GM18868 (cell line): ENCODE measurements at regions not wholly inside any gene's neighbourhood (a gene's known extent, or its start where the extent isn't known, plus 50 kb on each side); places are given as distances from the start of the nearest gene placed in this dataset.

ENCODE experiments used
- ATAC-seq: cut with Tn5 transposase; IDR thresholded peaks from one replicate; pipeline ENCODE4 v1.9.1; 2021; ENCODE audit warnings: mild to moderate bottlenecking, moderate library complexity; ENCODE audit not compliant: unreplicated experiment

DNA sequence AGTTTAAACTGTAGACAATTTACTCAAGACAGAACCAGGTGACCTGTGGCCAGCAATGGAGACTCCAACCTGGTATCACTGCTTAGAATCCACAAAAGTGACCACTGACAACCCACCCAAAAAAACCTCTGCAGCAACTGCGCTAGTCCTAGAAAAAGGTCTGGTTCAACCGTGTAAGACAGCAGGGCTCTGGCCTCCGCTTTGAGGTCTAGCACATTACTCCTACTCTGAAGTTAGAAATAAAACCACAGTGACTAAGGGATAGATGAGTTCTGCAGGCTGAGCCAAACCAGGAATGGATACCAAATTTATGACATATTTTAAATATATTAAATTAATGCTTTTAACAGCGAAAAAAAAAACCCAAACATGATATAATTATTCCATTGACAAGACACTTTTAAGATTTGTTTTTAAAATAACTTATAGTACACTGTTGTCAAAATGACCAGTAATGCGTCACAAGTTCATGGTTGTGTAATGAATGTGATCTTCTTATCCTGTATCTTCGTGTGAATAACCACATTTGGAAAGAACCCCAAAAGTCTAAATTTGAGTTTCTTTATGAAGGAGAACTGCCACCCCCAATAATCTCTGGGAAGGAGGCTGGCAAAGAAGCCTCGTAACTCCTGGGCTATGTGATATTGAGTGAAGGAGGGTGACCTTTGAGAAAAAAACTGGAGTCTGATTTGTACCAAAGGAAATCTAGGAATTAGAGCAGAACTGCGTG lies 101.9 kb upstream of the SLC44A1 start:
- no peak for ATAC-seq

DNA sequence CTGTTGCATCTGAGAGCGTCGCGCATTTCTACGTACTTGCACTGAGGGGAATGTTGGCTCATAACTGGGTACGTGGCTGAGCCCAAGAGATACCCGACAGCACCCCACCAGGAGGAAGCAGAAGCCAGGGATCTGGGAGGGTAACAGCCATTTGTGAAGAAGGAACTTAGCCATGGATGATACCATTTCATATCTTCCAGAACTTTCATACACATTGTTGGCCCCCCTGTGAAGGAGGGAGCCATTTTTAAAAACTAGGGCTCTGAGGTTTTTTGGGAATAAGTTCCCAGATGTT lies 101.4 kb upstream of the SLC44A1 start:
- ATAC-seq, result no peak

DNA sequence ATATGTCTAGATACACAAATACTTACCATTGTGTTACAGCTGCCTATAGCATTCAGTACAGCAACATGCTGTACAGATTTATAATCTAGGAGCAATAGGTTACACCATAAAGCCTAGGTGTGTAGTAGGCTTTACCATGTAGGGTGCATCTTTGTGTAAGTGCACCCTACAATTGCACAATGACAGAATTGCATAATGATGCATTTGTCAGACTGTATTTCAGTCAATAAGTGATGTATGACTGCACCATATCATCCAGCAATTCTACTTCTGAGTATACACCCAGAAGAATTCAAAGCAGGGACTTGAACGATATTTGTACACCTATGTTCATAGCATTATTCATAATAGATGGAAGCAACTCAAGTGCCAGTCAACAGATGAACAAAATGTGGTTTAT lies 100.4 kb upstream of the SLC44A1 start:
- ATAC-seq, result no peak

DNA sequence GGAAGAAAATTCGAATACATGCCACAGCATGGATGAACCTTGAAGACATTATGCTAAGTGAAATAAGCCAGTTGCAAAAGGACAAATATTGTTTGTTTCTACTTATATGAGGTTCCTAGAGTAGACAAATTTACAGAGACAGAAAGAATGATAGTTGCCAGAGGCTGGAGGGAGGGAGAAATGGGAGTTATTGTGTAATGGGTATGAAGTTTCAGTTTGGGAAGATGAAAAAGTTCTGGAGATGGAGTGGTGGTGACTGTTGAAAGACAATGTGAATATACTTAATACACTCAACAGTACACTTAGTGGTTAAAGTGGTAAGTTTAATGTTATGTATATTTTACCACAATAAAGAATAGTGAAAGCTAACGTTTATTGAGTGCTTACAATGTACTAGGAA lies 99.6 kb upstream of the SLC44A1 start:
- ATAC-seq, result no peak

DNA sequence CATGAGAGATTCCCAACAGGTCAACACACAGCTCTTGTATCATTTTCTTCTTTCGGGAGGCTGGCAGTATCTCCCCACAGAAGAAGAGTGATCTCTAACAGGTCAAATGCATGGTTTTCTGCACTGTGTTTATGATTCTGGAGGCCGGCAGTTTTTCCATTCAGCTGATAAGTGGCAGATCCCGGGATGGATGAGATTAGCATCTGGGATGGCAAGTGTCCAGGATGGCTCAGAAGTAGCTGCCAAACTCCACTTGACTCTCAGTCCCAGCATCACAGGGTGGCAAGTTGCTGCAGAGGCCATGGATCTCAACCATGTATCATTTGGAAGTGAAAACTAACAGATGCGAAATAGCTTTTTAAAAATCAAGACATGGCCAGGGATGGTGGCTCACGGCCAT lies 97.8 kb upstream of the SLC44A1 start:
- no peak for ATAC-seq

DNA sequence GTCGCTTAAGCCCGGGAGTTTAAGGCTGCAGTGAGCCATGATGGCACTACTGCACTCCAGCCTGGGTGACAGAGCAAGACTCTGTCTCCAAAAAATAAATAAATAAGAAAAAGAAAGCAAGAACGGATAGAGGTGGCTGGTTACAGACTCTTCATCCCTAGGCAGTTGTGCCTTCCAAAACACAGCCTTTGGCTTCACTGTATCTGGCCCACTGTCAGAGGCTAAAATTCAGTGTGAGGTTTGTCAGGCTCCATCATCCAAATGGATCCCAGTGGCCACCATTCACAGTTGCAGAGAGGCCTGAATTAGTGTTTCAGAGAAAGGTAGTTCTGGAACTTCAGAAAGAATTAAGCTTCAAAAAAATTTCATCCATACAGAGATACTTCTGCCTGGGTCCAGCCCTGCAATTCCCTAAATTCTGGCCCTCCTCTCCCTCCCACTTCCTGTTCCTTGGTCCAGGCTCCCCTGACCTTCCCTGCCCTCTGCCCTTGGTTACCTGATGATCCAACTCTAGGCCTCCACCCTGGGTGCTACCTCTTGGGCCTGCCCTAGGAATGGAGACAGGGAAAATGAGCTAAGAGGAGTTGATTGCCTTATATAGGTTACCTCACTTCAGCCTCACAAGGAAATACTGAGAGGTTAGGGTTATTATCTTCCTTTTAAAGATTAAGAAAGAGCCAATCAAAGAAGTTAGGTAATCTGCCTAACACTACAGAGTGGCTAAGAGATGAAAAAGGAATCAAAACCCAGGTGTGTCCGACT lies 97.2 kb upstream of the SLC44A1 start:
- ATAC-seq, result no peak

DNA sequence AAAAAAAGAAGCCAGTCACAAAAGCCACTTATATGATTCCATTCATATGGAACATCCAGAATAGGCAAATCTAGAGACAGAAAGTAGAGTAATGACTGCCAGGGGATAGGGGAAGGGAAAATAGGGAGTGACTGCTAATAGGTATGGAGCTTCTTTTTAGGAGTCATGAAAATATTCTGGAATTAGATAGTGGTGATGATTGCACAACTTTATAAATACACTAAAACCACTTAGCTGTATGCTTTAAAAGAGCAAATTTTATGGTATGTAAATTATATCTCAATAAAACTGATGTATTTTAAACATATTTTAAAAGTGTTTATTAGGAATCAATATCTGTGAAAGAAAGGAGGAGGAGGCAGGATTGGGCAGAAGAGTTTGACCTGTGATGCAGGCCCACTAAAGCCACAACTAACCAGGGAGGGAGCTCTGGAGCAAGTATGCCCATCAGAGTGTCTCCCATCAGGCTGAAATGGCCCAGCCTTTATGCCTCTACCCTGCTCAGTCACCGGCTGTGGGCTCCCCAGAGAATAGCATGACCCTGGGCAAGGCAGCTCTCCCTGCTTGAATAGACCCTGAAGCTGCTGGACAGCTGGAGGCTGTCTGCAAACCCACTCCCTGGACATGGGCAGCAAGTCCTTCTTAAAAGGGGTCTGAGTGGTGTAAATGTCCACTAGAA lies 96.0 kb upstream of the SLC44A1 start:
- ATAC-seq, result no peak

DNA sequence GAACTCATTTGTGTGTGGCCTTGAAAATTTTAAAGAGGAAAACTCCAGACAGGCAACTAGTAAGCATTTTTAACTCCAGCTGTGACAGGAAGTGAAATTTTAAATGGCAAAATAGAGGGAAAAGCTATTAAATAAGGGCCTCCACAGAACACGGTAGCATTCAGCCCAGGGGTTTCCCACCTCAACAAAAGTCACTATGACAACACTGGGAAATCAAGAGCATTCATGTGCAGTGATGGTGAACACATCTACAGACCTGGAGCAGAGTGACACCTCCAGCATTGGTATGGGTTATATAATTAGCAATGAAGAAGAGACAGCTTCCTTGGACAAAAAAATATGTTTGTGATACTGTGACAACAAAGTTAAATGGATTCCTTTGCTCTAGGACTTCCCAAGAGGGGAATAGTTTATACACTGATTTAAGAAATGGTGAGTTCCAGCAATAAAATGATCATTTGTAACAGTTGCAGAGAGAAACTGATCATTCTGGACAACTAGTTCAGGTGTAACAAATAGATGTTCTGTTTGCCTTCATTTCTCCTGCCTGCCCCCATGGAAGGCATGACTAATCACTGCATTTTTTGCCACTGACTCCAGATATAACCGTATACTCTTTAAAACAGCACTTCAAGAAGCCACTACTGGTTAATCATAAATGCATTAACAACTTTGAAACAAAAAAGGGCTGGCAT lies 93.3 kb upstream of the SLC44A1 start:
- peak; percentile 93 for ATAC-seq

DNA sequence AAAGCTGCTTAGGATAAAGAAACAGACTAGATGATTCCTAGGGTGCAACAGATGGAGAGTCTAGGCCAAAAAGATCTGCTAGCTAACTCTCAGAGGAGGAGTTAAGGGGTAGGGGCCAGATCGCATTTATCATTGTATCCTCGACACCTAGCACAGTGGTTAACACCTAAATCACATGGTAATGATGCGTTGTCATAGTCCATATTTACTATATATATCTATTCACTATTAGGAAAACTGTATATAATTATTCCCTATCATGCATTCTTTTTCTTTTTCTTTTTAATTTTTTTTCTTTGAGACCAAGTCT lies 92.8 kb upstream of the SLC44A1 start:
- no peak for ATAC-seq

DNA sequence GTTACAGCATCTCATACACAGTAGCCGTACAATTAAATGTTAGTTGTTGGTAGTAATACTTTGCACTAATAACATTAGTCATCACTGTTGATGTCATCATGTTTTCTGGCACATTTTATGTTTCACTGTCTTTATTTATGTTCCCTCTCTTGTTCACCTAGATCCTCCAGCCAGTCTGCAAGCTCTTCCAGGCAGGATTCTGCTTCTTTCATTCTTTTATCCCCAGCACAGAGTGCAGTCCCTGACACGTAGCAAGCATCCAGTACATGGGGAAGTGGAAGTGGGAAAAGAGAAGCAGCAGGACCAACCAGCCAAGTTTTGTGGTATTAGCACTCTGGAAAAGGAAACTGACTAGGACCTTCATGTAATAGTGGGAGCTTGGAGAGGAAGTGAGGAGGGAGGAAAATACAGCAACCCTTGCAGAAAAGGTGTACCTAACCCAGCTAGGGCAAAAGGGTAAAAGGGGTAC lies 89.7 kb upstream of the SLC44A1 start:
- no peak for ATAC-seq

DNA sequence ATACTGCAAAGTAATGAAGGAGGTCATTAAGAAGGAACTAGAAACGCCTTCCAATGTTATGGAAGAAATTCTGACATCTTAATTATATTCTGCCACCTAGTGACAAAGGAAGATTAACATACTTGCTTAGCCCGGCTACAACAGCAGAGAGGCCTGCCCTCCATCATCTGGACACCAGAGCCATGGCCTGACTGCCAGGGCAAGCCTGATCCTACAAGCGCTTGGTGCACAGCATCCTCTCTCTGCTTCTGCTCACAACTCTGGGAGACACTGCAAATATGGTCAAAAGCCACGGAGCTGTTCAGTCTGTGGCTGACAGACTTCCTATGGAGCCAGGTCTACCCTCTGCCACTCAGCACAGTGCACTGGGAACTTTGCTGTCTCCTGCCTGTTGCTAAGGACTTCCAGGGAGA lies 87.3 kb upstream of the SLC44A1 start:
- peak; percentile 77 for ATAC-seq

DNA sequence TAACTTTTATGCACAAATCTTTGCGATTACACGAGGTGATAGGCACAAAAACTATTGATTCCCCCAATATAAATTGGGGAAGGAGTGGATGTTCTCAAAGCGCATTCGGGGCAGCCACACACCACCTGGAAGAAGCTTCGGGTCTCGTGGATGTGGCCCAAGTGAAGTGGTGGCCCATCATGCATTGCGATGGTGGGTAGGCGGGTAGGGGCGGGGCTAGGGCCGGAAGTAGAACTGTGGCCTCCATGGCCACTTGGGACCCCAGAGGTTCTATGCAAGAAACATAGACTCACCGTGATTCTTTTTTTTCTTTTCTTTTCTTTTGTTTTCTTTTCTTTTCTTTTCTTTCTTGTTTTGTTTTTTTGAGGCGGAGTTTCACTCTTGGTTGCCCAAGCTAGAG lies 86.4 kb upstream of the SLC44A1 start:
- ATAC-seq, result no peak

DNA sequence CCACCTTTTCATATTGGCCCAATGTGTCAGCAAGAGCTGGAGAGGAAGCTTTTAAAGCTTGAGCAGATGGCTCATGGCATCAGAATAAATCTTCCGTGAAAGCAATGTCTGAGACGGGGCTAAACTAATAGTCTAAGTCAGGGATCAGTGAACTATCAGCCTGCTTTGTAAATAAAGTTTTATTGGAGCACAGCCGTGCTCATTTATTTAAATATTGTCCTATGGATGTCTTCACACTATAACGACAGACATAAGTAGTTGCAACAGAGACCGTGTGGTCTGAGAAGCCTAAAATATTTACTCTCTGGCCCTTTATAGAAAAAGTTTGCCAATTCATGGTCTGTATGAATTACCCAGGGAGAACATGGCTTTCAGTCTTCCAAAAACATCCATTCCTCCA lies 85.6 kb upstream of the SLC44A1 start:
- no peak for ATAC-seq

DNA sequence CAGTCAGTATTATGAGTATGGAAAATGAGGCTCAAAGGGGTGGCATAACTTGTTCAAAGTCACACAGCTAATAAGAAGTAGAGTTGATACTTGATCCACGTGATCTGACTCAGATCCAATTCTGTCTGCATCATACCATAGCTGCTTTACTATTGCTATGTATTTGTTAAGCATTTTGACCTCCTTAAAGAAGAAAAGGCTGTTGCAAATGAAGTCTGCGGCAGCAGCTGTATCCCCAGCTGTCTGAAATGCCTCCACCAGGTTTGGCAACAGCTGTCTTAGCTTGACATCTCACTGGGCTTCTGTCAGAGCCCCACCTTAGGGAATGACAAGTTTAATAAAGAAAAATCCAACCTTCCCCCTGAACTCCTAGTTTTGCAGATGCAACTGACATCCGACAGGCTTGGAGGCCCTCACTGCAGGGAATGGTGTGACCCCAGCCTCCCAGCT lies 75.6 kb upstream of the SLC44A1 start:
- no peak for ATAC-seq

DNA sequence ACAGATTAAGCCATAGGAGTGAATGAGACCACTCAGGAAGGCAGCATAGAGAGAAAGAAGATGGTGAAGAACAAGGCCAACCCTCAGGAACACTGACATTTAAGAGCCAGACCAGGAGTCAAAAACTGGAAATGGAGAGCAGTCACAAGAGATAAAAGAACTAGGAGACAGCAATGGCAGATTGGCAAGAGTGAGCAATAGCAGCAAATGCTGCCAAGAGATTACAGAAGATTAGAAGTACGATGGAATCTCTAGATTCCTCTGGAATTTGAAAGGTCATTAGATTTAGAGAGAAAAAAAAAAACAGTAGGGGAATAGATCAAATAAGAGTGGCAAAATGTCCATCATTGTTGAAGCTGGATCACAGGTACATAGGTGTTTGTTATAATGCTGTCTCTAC lies 73.4 kb upstream of the SLC44A1 start:
- ATAC-seq, result no peak

DNA sequence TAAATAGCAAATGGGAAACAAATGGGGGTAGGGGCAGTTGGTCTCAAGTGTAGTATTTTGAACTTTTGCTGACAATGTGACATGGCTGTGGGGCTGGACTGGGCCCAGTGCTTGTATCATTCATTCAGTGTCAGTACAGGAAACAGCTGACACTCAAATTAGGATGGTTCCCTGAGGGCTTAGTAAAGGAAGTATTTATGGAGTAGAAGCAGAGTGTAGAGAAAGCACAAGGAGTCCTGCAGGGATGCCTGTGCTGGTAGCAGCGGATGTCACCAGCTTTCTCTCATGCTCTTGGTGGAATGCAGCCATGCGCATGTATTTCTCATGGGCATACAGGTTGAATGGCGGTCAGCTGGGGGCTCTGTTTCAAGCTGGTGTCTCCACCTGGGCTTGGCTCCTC lies 72.9 kb upstream of the SLC44A1 start:
- no peak for ATAC-seq

DNA sequence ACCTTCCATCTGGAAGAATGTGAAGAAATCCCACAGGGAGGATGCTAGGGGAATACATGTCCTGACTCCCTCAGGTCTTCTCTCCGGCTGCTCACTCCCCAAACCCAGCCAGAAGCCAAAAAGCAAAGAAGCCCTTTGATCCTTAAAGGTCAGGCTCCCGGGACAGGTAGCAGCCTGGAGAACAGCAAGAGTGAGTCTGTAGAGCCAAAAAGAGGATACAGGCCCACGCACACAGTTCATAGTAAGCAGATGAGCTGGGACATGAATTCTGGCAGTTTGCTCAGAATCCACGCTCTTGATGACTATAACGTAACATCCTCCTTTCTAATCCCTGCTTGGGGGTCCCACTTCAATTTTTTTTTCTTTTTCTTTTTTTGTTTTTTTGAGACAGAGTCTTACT lies 72.0 kb upstream of the SLC44A1 start:
- no peak for ATAC-seq

DNA sequence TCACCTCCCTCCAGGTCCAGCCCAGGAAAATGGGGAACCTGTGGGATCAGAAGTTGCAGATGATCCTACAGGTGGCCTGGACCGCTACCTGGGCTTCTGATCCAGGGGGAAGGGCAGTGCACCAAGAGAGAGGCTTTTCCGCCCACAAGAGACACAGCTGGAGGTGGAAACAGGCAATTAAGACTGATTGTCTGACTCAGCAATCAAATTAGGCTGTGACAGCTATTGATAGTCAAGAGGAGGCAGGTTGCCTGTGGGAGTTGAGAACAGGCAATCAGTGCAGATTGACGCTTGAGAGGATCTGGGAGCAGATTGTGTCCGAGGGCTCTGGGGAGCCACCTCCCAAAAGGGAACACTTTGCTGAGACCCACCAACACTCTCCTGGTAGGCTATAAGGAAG lies 71.1 kb upstream of the SLC44A1 start:
- ATAC-seq, result no peak

DNA sequence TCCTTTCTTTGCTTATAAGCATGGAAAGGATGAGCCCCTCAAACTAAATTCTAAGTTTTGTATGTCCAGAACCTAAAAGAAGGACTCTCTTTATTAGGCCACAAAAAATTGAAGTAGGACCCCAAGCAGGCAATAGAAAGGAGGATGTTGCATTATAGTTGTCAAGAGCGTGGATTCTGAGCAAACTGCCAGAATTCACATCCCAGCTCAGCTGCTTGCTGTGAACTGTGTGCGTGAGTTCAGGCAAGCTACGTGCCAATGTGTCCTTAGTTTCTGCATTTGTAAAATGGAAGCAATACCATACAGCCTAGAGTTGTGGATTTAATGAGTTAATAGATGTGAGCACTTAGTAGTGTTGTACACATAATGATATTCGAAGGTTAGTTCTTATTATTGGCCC lies 70.6 kb upstream of the SLC44A1 start:
- ATAC-seq, result no peak

DNA sequence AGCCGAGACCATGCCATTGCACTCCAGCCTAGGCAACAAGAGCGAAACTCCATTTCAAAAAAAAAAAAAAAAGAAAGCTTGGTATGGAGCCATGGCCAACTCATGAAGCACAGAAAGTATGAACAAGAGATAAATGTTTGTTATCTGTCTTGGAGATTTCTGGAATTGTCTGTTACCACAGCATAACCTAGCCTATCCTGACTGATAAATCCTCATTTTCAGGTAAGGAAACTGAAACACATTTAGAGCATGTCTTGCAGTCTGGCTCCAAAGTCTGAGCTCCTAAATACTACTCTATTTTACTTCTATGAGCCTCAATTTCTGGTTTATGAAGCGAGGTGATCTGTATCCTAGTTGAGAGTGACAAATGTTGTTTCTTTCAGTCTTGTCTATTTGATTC lies 68.3 kb upstream of the SLC44A1 start:
- ATAC-seq, result no peak

DNA sequence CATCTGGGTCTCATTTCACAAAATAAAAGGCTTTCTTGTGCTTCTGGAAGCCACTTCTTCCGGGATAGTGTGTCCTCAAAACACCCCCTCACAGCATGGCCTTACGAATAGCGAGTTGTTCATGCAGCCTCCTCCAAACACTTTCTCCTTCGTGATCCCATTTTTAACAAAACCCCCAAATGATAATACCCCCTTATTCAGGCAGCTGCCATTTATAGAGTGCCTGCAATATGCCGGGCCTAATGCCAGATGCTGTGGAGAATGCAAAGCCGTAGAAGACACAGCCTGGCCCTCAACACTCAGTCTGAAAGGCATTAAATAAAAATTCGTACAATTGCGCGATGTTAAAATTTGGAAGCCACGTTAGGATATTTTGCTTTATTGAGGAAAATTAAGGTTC lies 66.4 kb upstream of the SLC44A1 start:
- ATAC-seq, result no peak

DNA sequence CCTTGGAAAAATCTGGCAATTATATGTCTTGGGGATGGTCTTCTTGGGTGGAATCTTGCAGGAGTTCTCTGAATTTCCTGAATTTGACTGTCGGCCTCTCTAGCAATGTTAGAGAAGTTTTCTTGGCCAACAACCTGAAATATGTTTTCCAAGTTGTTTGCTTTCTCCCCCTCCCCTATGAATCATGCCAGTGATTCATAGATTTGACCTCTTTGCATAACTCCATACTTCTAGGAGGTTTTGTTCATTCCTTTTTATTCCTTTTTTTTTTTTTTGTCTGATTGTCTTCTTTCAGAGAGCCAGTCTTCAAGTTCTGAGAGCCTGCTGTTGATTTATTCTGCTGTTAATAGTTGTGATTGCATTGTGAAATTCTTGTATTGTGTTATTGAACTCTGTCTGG lies 56.7 kb upstream of the SLC44A1 start:
- no peak for ATAC-seq
